ENCODE measurements at regions not wholly inside any gene's neighbourhood (a gene's known extent, or its start where the extent isn't known, plus 50 kb on each side); places are given as distances from the start of the nearest gene placed in this dataset.

DNA sequence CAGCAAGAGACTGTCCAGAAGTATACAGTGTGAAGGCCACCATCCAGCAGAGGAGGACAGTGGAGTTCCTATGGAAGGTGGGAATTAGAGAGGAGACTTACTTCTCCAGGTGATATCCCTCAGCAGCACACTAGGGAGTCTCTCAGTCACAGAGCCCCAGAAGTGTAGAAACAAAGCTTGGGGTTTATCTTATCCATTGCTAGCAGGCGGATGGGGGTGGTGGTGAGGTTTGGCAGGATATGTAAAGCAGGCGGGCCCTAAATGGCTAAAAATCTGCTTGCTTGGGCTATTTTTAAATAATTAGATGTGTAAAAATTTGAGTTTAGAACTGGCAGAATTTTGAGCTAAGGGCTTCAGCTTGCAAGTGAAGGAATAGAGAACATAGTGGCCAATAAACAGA lies 50.1 kb upstream of the RGS18 start:
- H3K27me3 Mint-ChIP-seq (ENCODE audit: low read depth in 2 of 2): no peaks in the 10 kb centered on the region
- H3K4me3 ChIP-seq (ENCODE audit: low read length): no peak overlapping the region
- no peaks in the 10 kb centered on the region for H3K9me3 ChIP-seq (ENCODE audit: control insufficient read depth, insufficient read depth, low read length)
- H3K27me3 ChIP-seq (ENCODE audit: control insufficient read depth, insufficient read depth, low read length): no peaks in the 10 kb centered on the region
- ATAC-seq (no peak), DNase-seq (no peak)
- no peak overlapping the region for H3K4me3 Mint-ChIP-seq
- no peak overlapping the region for H3K27ac ChIP-seq (ENCODE audit: low read length)
- H3K9me3 Mint-ChIP-seq: peaks cover 4 to 9% of the 10 kb centered on the region in 2 donors
- H3K27ac Mint-ChIP-seq: no peak overlapping the region
- H3K36me3 ChIP-seq (ENCODE audit: control insufficient read depth, insufficient read depth, low read length): no peaks in the 10 kb centered on the region
- H3K4me1 Mint-ChIP-seq: no peaks in the 10 kb centered on the region
- WGBS (ENCODE audit: insufficient coverage): 93% methylated on average over 2 of the region's 2 CpGs
- H3K36me3 Mint-ChIP-seq: no peaks in the 10 kb centered on the region
- TF ChIP-seq, protein P1, sequence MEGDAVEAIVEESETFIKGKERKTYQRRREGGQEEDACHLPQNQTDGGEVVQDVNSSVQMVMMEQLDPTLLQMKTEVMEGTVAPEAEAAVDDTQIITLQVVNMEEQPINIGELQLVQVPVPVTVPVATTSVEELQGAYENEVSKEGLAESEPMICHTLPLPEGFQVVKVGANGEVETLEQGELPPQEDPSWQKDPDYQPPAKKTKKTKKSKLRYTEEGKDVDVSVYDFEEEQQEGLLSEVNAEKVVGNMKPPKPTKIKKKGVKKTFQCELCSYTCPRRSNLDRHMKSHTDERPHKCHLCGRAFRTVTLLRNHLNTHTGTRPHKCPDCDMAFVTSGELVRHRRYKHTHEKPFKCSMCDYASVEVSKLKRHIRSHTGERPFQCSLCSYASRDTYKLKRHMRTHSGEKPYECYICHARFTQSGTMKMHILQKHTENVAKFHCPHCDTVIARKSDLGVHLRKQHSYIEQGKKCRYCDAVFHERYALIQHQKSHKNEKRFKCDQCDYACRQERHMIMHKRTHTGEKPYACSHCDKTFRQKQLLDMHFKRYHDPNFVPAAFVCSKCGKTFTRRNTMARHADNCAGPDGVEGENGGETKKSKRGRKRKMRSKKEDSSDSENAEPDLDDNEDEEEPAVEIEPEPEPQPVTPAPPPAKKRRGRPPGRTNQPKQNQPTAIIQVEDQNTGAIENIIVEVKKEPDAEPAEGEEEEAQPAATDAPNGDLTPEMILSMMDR (IDR thresholded peaks at IDR 0.05): no peak
- H3K4me1 ChIP-seq (ENCODE audit: control insufficient read depth, insufficient read depth, low read length): no peaks in the 10 kb centered on the region
- intact Hi-C loops (cut with micrococcal nuclease): no loop called here

Measured in natural killer cell (primary cell).